CD4-positive, alpha-beta T cell treated with Interleukin-2 at 100 ng/mL for 4 hours (primary cell): ENCODE measurements at regions not wholly inside any gene's neighbourhood (a gene's known extent, or its start where the extent isn't known, plus 50 kb on each side); places are given as distances from the start of the nearest gene placed in this dataset.
"Not testable (repeated sequence)": the region's sequence is repeated elsewhere in the genome, so short reads cannot be mapped to it uniquely, and the experiment has no call there.

Experiments used
- DNase-seq: peaks from one replicate; pipeline ENCODE4 v3.0.0-alpha.2; 2020; ENCODE audit warnings: low spot score

GRCh38 chr20:5696011-5696559, 54.1 kb upstream of the SHLD1 start:
- DNase-seq: no peak

GRCh38 chr20:5691918-5692618, 58.1 kb upstream of the SHLD1 start:
- DNase-seq: no peak

- no peak for DNase-seq
Measured at GRCh38 chr20:5689463-5689862, 60.7 kb upstream of the SHLD1 start.

- no peak for DNase-seq
Measured at GRCh38 chr20:5688431-5688972, 61.7 kb upstream of the SHLD1 start.

- DNase-seq: no peak
Measured at GRCh38 chr20:5687884-5688283, 62.3 kb upstream of the SHLD1 start.

GRCh38 chr20:5686384-5687105, 63.7 kb upstream of the SHLD1 start:
- no peak for DNase-seq

- not testable (repeated sequence) for DNase-seq
Measured at GRCh38 chr20:5682556-5682955, 67.6 kb upstream of the SHLD1 start.

- no peak for DNase-seq
Measured at GRCh38 chr20:5680192-5680591, 69.4 kb upstream of the GPCPD1 start.

- no peak for DNase-seq
Measured at GRCh38 chr20:5678777-5679176, 68.0 kb upstream of the GPCPD1 start.

- not testable (repeated sequence) for DNase-seq
Measured at GRCh38 chr20:5677944-5678343, 67.1 kb upstream of the GPCPD1 start.

- no peak for DNase-seq
Measured at GRCh38 chr20:5677389-5677788, 66.6 kb upstream of the GPCPD1 start.

- no peak for DNase-seq
Measured at GRCh38 chr20:5675103-5676091, 64.6 kb upstream of the GPCPD1 start.

GRCh38 chr20:5674176-5674660, 63.4 kb upstream of the GPCPD1 start:
- peak; percentile 61 for DNase-seq

GRCh38 chr20:5670874-5671273, 60.1 kb upstream of the GPCPD1 start:
- DNase-seq: no peak

- DNase-seq: no peak
Measured at GRCh38 chr20:5670036-5670536, 59.3 kb upstream of the GPCPD1 start.

- no peak for DNase-seq
Measured at GRCh38 chr20:5668529-5668868, 57.7 kb upstream of the GPCPD1 start.

GRCh38 chr20:5667705-5668528, 57.1 kb upstream of the GPCPD1 start:
- no peak for DNase-seq

GRCh38 chr20:5665417-5665816, 54.6 kb upstream of the GPCPD1 start:
- no peak for DNase-seq

GRCh38 chr20:5663396-5663795, 52.6 kb upstream of the GPCPD1 start:
- DNase-seq: no peak

- DNase-seq: no peak
Measured at GRCh38 chr20:5662769-5663168, 52.0 kb upstream of the GPCPD1 start.

GRCh38 chr20:5660756-5661155, 50.0 kb upstream of the GPCPD1 start:
- DNase-seq: not testable (repeated sequence)
